WTC11 (cell line): ENCODE measurements at regions not wholly inside any gene's neighbourhood (a gene's known extent, or its start where the extent isn't known, plus 50 kb on each side); places are given as distances from the start of the nearest gene placed in this dataset.

ENCODE experiments used
- ATAC-seq: fragments of 200-7000 bp; cut with Tn5 transposase; 2 replicates; pipeline ENCODE4 v1.10.0; 2021; ENCODE audit warnings: mild to moderate bottlenecking, moderate library complexity
- CTCF ChIA-PET: fragments of 300-600 bp; sonication (Branson Sonifier 250); formaldehyde crosslinking; loops from one replicate; lab custom pipeline; 2021; ENCODE audit warnings: antibody characterized with exemption; lab: Charles Lee
- POLR2A ChIA-PET: fragments of 350-600 bp; sonication (Branson Sonifier 250); formaldehyde crosslinking; loops from one replicate; lab custom pipeline; 2021; ENCODE audit warnings: antibody characterized with exemption; lab: Charles Lee
- DNase-seq: peaks from one replicate; pipeline ENCODE4 v3.0.0; 2021; ENCODE audit warnings: low spot score
- H3K27ac Mint-ChIP-seq: 2 replicates; pipeline ENCODE4 v1.8.0; 2021; ENCODE audit warnings: mixed read lengths
- H3K27me3 Mint-ChIP-seq: 2 replicates; pipeline ENCODE4 v1.8.0; 2021; ENCODE audit warnings: low read depth, mild to moderate bottlenecking, moderate library complexity, mixed read lengths
- H3K36me3 Mint-ChIP-seq: 2 replicates; pipeline ENCODE4 v1.8.0; 2021; ENCODE audit warnings: mixed read lengths
- H3K4me1 Mint-ChIP-seq: 2 replicates; pipeline ENCODE4 v1.8.0; 2022; ENCODE audit warnings: mixed read lengths
- H3K4me3 Mint-ChIP-seq: 2 replicates; pipeline ENCODE4 v1.8.0; 2021; ENCODE audit warnings: mild to moderate bottlenecking, moderate library complexity, mixed read lengths
- H3K9me3 Mint-ChIP-seq: 2 replicates; pipeline ENCODE4 v1.8.0; 2021; ENCODE audit warnings: mixed read lengths
- ARID4B ChIP-seq: sonication (generic); formaldehyde crosslinking; IDR thresholded peaks from 2 replicates; pipeline ENCODE4 v1.8.0; 2023; ENCODE audit warnings: missing genetic modification reagents, mild to moderate bottlenecking, borderline replicate concordance
- CDX4 ChIP-seq: fragments of 250-450 bp; sonication (Bioruptor Pico); IDR thresholded peaks from 2 replicates; pipeline ENCODE4 v1.9.0; 2021; ENCODE audit warnings: moderate library complexity, mild to moderate bottlenecking, inconsistent platforms, borderline replicate concordance
- E2F1 ChIP-seq: sonication (generic); formaldehyde crosslinking; IDR thresholded peaks from 2 replicates; pipeline ENCODE4 v1.8.0; 2022; ENCODE audit warnings: mild to moderate bottlenecking, missing genetic modification reagents
- E2F4 ChIP-seq: sonication (generic); formaldehyde crosslinking; IDR thresholded peaks from 2 replicates; pipeline ENCODE4 v1.8.1; 2022; ENCODE audit warnings: low read depth, mild to moderate bottlenecking, moderate library complexity, missing genetic modification reagents, borderline replicate concordance
- E2F5 ChIP-seq: sonication (generic); formaldehyde crosslinking; IDR thresholded peaks from 2 replicates; pipeline ENCODE4 v1.8.1; 2022; ENCODE audit warnings: mild to moderate bottlenecking, moderate library complexity, missing genetic modification reagents
- ERG ChIP-seq: fragments of 250-450 bp; sonication (Bioruptor Pico); IDR thresholded peaks from 2 replicates; pipeline ENCODE4 v1.8.0; 2021; ENCODE audit warnings: mild to moderate bottlenecking
- FOXK1 ChIP-seq: sonication (generic); formaldehyde crosslinking; IDR thresholded peaks from 2 replicates; pipeline ENCODE4 v1.8.0; 2022; ENCODE audit warnings: mild to moderate bottlenecking, moderate library complexity, missing genetic modification reagents
- GTF2I ChIP-seq: fragments of 250-450 bp; sonication (Bioruptor Pico); conservative IDR thresholded peaks from 2 replicates; pipeline ENCODE4 v1.4.0; 2021; ENCODE audit warnings: mild to moderate bottlenecking
- HMGXB4 ChIP-seq: sonication (generic); formaldehyde crosslinking; IDR thresholded peaks from 2 replicates; pipeline ENCODE4 v1.8.1; 2023; ENCODE audit warnings: mild to moderate bottlenecking, moderate library complexity, missing genetic modification reagents
- MLX ChIP-seq: sonication (generic); formaldehyde crosslinking; IDR thresholded peaks from 2 replicates; pipeline ENCODE4 v1.8.1; 2023; ENCODE audit warnings: mild to moderate bottlenecking, missing genetic modification reagents, moderate library complexity
- NFATC4 ChIP-seq: fragments of 250-450 bp; sonication (Bioruptor Pico); IDR thresholded peaks from 2 replicates; pipeline ENCODE4 v1.9.0; 2021; ENCODE audit warnings: mild to moderate bottlenecking
- NR1H2 ChIP-seq: sonication (generic); formaldehyde crosslinking; IDR thresholded peaks from 2 replicates; pipeline ENCODE4 v1.9.0; 2021; ENCODE audit warnings: mild to moderate bottlenecking, moderate library complexity, missing genetic modification reagents
- NR3C1 ChIP-seq: sonication (generic); formaldehyde crosslinking; conservative IDR thresholded peaks from 2 replicates; pipeline ENCODE4 v1.8.1; 2023; ENCODE audit warnings: low read depth, mild to moderate bottlenecking, missing genetic modification reagents
- RORB ChIP-seq: fragments of 250-450 bp; sonication (Bioruptor Pico); IDR thresholded peaks from 2 replicates; pipeline ENCODE4 v1.9.0; 2021; ENCODE audit warnings: mild to moderate bottlenecking
- SOX15 ChIP-seq: fragments of 250-450 bp; sonication (Bioruptor Pico); IDR thresholded peaks from 2 replicates; pipeline ENCODE4 v1.9.0; 2021; ENCODE audit warnings: mild to moderate bottlenecking
- ZNF121 ChIP-seq: sonication (generic); formaldehyde crosslinking; IDR thresholded peaks from 2 replicates; pipeline ENCODE4 v1.8.0; 2023; ENCODE audit warnings: missing genetic modification reagents
- ZNF138 ChIP-seq: sonication (generic); formaldehyde crosslinking; conservative IDR thresholded peaks from 2 replicates; pipeline ENCODE4 v1.8.1; 2022; ENCODE audit warnings: mild to moderate bottlenecking, moderate library complexity, missing genetic modification reagents
- ZNF219 ChIP-seq: sonication (generic); formaldehyde crosslinking; IDR thresholded peaks from 2 replicates; pipeline ENCODE4 v1.8.0; 2023; ENCODE audit warnings: missing genetic modification reagents, mild to moderate bottlenecking, borderline replicate concordance
- ZNF263 ChIP-seq: sonication (generic); formaldehyde crosslinking; IDR thresholded peaks from 2 replicates; pipeline ENCODE4 v1.8.1; 2022; ENCODE audit warnings: low read depth, mild to moderate bottlenecking, moderate library complexity, missing genetic modification reagents
- ZNF317 ChIP-seq: sonication (generic); formaldehyde crosslinking; IDR thresholded peaks from 2 replicates; pipeline ENCODE4 v1.8.1; 2023; ENCODE audit warnings: low read depth, mild to moderate bottlenecking, moderate library complexity, missing genetic modification reagents, borderline replicate concordance
- ZNF416 ChIP-seq: fragments of 250-450 bp; sonication (Bioruptor Pico); IDR thresholded peaks from 2 replicates; pipeline ENCODE4 v1.9.0; 2021; ENCODE audit warnings: mild to moderate bottlenecking, inconsistent platforms
- ZNF423 ChIP-seq: fragments of 250-450 bp; sonication (Bioruptor Pico); IDR thresholded peaks from 2 replicates; pipeline ENCODE4 v2.1.2; 2022; ENCODE audit warnings: mild to moderate bottlenecking, moderate library complexity

GRCh38 chr2:210964141-210964764, 407.9 kb downstream of the CPS1 start (continued):
- TF ChIP-seq MLX (CRISPR knock-in tag) = no peak
- TF ChIP-seq ZNF317 (CRISPR knock-in tag) = no peak
- TF ChIP-seq NFATC4 = no peak
- TF ChIP-seq, all 79 proteins: peak for 0

- no peak for TF ChIP-seq HMGXB4 (CRISPR knock-in tag)
- no peak for TF ChIP-seq ERG (CRISPR knock-in tag)
- no peak for TF ChIP-seq ZNF138 (CRISPR knock-in tag)
- TF ChIP-seq ZNF121 (CRISPR knock-in tag) = no peak
- TF ChIP-seq FOXK1 (CRISPR knock-in tag) = no peak
- TF ChIP-seq ZNF219 (CRISPR knock-in tag) = no peak
- TF ChIP-seq ZNF263 (CRISPR knock-in tag) = no peak
- TF ChIP-seq GTF2I = no peak
- no peak for TF ChIP-seq NR3C1 (CRISPR knock-in tag)
- TF ChIP-seq ARID4B (CRISPR knock-in tag) = no peak
- TF ChIP-seq, all 79 proteins: peak for 0
- H3K27ac Mint-ChIP-seq = no peak overlapping the region
- ATAC-seq (no peak), DNase-seq (no peak)
- no peaks in the 10 kb centered on the region for H3K9me3 Mint-ChIP-seq
- no peaks in the 10 kb centered on the region for H3K36me3 Mint-ChIP-seq
- H3K27me3 Mint-ChIP-seq = no peaks in the 10 kb centered on the region
- ChIA-PET POLR2A (interaction anchor here (0.7 kb wide), 1 partner anchor 10 kb away, joined by 3 read pairs; no protein-coding TSS in a partner anchor), CTCF (no interaction called here)
- no peak overlapping the region for H3K4me3 Mint-ChIP-seq
- peaks cover 6% of the 10 kb centered on the region; the same call in 1 of the 2 replicates for H3K4me1 Mint-ChIP-seq
Measured at GRCh38 chr2:210965472-210965871, 409.1 kb downstream of the CPS1 start.

- Mint-ChIP-seq H3K27me3 (no peaks in the 10 kb centered on the region), H3K4me3 (no peak overlapping the region), H3K36me3 (no peaks in the 10 kb centered on the region), H3K27ac (no peak overlapping the region), H3K4me1 (peaks cover 6% of the 10 kb centered on the region; the same call in 1 of the 2 replicates), H3K9me3 (no peaks in the 10 kb centered on the region)
- TF ChIP-seq E2F1 (CRISPR knock-in tag) (no peak), RORB (CRISPR knock-in tag) (no peak), CDX4 (CRISPR knock-in tag) (no peak), ZNF416 (CRISPR knock-in tag) (no peak), NR1H2 (CRISPR knock-in tag) (no peak), SOX15 (no peak), ZNF423 (CRISPR knock-in tag) (no peak), E2F4 (CRISPR knock-in tag) (no peak), E2F5 (CRISPR knock-in tag) (no peak)
- CTCF ChIA-PET = no interaction called here
- POLR2A ChIA-PET = no interaction called here
- ATAC-seq = no peak
- DNase-seq = no peak
Measured at GRCh38 chr2:210966330-210966729, 409.9 kb downstream of the CPS1 start.
